DMS 273 (cell line): ENCODE measurements at regions not wholly inside any gene's neighbourhood (a gene's known extent, or its start where the extent isn't known, plus 50 kb on each side); places are given as distances from the start of the nearest gene placed in this dataset.

ENCODE experiments used
- DNase-seq: peaks from one replicate; lab custom pipeline; 2025; ENCODE audit not compliant: unreplicated experiment; lab: John Stamatoyannopoulos, UW

DNA sequence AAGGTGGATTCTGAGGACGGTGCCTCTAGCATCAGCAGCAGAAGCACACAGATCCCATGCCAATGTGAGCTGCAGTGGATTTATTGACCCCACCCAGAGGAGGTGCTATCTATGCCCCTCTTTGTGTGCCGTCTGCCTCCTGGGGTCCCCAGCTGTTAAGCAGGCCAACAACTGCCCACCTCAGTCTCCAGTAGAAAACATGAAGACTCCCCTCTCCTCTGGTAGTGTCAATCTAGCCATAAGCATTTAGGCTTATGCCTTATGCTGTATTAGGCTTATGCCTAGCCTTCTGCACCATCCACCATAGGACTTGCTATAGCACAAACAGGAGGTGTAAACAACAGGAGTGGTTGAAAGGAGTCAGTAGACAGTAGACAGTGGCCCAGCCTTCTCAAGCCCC lies 417.9 kb upstream of the C16orf82 start:
- no peak for DNase-seq

DNA sequence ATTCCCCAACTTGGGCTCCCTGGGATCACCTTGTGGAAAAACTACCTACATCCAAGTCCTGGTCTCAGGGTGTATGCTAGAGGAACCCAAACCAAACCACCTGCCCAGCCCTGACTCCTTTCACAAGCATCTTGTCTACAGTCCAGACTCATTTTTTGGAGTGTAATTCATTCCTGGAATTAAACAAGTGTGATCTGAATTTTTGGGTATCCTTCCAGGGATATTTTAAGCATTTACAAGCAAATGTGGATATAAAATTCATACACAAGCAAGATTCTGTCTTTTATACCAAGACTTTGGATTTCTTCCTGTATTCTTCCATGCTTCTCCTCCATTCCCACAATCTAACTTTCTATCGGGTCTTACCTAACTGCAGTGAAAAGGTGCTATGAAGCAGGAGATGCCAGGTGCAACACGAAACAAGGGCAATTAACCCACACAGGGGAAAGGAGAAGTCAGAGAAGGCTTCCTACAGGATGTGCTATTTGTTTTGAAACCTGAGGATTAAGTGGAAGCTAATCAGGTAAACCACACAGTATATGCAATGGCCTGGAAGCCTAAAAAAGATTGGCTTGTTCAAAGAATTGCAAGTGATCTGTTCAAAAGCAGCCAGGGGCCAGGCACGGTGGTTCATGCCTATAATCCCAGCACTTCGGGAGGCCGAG lies 417.2 kb upstream of the C16orf82 start:
- no peak for DNase-seq

DNA sequence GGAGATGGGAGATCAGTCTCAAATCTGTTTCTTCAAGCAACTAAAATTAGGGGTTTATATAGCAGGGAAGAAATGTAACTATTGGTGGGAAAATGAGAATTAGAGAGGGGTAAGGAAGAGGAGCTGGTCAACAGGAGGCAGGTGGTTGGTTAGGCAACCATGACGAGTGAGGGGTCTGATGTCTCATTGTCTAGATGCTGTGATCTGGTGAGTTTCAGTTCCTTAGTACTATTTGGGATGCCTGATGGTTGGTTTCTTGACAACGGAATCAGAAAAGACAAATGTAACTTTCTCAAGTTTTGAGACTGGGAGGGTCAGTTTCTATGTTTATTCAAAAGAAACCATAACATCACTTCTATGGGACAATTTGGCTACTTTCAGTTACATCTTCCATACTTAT lies 415.3 kb upstream of the C16orf82 start:
- no peak for DNase-seq

DNA sequence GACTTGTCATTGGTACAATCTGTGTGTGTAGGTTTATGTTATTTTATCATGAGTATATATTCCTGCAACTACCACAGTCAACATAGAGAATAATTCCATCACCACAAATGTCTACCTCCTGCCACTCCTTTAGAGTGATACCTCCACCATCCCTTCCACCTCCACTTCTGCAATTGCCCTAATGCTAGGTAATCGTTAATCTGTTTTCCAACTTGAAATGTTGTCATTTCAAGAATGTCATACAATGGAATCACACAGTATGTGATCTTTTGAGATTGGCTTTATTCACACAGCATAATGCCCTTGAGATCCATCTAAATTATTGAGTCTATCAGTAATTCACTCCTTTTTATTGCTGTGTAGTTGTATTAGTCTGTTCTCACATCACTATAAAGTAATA lies 414.8 kb upstream of the C16orf82 start:
- no peak for DNase-seq

DNA sequence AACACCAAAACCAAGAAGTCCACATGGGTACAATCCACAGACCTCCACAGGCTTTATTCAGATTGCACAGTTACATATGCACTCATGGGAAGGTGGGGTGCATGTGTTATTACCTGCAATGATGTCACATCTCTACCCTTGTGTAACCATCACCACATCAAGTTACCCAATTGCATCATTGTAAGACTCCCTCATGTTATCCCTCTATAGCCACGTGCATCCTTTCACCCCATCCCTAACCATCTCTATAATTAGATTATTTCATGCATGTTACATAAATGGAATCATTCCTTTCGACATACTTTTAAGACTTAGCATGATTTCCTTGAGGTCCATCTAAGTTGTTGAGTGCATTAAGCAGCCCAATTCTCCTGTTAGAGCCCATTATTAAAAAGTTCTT lies 408.2 kb upstream of the C16orf82 start:
- no peak for DNase-seq

DNA sequence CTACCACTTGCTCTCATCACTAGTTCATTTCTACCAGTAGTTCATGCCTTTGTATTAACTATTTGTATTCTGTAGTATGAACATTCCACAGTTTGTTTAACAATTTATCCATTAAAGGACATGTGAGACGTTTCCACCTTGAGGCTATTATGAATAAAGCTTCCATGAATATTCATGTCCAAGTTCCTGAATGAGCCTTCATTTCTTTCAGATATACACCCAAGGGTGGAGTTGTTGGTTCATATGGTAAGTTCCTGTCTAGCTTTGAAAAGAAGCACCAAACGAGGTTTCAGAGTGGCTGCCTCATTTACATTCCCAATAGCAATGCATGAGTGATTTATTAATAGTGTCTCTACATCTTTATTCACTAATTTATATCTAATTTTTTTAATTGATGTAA lies 407.8 kb upstream of the C16orf82 start:
- no peak for DNase-seq

DNA sequence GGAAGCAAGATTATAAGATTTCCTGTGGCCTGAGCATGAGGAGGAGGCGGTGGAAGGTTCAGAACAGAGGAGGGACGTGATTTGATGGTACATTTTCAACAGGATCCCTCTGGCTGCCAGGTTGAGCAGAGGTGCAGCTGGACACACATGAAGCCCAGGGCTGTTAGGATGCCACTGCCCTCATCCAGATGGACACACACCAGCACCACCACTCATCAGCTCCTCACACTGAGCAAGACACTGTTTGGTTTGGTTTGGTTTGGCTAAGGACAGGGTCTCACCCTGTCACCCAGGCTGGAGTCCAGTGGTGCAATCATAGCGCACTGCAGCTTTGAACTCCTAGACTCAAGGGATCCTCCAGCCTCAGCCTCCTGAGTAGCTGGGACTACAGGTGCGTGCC lies 402.6 kb upstream of the C16orf82 start:
- DNase-seq, result no peak

DNA sequence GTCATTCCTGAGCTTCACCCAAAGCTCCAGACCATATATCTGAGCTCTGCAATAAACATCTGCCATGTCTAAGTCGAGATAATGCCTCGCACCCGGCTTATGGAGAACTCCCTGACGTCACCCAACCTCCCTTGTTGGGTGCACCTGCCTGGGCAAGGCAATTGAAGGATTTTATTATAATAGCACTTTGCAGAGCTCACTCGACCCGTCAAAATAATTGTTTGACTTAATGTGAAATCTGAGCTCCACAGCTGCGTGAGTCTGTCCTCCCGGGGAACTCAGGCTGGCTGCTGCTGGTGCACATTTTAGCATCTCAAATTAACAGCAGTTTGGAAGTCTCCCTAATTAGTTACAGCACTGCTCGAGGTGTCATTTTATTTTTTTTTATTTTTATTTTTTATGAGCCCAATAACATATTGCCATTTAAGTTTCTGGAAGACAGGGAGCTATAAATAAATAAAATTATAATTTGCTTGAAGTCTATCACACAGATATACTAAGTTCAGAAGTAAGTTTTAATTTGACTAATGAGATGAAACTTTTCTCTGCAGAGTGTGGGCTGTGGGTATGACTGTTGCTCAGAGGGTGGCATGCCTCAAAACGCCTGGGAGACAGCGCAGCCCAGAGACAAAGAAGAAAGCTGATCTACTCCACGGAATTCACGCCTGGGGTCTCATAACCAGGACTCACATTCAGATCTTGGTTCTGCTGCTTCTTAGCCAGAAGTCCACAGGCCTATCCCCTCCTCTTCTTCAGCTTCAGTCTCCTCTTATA lies 401.4 kb upstream of the C16orf82 start:
- DNase-seq, result peak; percentile 4

DNA sequence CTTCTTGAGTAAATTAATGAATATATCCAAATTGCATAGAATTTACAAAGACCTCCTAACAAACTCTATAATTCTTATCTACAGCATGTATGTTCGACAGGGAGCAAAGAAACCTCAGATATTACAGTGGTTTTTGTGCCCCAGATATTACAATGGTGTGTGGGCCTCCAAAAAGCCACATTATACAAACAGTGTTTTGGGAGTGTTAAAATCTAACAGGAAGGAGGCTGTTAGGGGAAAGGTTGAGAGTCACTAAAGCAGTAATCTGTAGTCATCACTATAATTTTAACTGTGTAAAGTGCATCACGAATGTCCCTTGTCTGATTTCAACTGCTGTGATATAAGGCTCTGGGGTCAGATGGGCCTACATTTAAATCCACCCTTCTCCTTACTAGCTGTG lies 400.2 kb upstream of the C16orf82 start:
- DNase-seq, result no peak

DNA sequence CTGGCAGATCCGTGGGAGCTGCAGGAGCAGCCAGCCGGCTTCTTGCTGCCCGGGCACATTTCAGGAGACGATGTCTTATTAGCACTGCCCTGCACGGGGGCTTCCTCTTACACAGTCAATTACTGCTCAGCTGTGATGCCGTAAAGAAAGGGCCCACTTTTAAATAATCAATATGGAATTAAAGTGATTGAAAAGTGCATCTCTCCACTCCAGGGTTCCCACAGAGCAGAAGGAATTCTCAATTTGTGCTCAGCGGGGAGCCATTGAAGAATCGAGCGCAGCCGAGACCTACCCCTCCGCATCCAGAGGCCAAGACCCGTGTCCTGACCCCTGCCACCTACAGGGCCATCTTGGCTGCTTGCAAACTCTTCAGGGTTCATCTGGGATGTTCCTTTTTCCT lies 399.4 kb upstream of the C16orf82 start:
- no peak for DNase-seq

DNA sequence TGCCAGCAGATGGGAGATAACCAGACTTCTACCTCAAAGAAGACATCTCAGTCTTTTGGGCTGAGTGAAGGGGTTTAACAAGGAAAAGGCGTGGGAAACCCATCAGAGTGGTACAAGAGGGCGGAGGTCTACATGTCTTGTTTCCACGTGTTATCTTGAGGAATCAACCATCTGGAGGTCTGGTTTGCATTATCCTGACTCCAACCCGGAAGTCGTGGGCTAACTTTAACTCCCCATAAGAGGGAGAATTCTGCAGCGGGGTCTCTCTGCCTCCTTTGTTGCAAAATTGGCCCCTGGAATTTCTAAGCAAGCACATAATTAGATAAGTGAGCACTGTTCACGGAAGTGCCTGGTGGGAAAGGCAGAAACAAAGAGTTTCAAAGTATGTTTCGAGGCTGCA lies 398.7 kb upstream of the C16orf82 start:
- DNase-seq, result no peak

DNA sequence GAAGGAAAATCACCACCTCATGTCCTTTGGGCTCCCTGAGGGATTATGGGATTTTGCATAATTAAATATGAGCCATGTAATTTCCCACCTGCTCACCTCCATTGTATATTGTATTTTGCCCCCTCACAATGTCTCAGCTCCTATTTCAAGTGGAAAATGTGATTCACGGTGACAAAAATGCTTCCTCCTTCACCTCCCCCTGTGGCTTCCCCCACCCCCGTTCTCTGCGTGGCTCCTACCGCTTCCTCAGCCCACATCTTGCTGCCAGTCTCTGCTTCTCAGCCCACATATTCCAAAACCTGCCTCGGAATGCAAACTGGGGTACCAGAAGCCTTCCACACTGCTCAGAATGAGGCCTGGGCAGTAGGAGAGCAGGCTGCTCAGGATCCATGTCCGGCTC lies 394.5 kb upstream of the C16orf82 start:
- DNase-seq, result no peak

DNA sequence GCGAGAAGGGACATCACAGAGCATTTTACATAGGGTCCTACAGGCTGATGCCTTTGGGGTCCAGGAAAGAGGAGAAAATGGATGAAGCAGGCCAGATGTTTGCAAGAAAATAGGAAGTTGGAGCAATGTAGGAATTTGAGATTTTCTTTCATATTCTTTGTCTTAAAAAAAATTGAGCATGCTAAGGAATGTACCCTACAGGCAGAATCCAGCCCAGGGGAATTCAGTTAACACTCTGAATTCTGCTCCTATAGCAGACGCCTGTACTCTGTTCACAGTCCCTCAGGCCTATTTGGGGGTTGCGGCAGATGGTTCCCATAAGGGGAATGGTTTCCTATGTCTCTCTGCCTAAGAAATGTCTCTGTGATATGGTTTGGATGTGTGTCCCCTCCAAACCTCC lies 393.7 kb upstream of the C16orf82 start:
- no peak for DNase-seq

DNA sequence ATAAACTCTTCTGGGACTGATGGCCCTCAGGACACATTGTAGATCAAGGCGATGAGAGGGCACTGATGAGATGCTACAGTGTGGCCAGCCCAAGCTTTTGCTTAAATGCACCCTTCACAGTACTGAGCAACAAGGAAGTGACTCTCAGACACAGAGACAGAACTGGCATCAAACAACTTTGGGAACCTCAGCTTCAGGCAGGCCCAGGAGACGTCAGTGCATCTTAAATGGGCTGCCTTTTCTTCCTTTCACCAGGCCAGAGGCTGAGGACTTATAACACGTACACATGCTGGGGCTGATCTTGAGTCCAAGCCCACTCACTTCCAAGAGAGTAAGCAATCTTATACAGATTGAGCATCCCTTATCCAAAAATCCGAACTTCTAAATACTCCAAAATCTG lies 386.1 kb upstream of the C16orf82 start:
- DNase-seq, result no peak

DNA sequence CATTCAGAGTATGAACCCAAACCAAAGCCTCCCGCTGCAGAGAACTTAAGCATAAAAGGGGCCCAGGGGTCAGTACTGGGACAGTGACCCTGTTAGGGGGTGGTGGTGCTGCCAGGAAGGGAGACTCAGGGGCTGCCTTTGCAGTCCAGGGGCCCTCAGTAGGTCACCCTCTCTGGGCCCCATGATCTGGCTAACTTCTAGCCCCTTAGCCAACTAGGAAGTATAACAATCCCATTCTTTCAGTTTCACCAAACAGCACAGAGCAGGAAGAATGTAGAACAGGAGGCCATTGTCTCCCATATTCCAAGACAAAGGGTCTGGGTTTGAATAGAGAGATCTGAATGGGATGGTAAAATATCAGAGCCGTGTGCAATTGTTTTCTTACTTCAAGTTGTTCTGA lies 378.6 kb upstream of the C16orf82 start:
- DNase-seq, result no peak

DNA sequence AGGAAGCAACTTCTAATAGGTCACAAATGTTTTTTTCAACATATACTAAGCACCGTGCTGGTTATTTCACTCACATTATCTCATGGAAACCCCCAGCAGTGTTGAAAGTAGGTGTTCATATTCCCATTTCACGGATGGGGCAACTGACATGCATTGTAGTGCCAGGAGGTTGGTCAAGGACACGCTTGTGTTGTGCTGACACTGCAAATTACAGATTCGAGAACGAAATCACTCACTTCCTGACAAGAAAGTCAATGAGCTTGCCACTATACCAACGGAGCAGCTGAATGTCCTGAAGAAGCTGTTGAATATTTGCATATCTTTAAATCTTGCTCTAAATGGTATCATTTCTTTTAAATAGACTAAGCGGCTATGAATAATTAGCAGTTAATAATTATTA lies 378.0 kb upstream of the C16orf82 start:
- DNase-seq, result no peak

DNA sequence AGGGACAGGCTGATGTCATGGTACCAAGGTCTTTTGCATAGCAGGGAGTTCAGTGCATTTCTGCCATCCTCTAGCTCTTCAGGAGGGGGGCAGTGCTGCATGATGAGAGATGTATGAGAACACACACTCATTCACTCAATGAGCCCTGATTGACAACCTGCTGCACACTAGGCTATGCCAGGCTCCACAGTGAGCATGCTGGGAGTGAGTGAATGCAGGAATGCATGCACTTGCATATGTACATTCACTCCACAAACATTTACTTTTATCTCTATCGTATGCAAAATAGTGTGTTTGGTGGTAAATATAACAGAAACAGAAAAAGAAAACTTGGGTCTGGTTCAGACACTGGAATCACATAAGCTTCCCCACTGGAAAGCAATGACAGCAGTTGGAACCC lies 374.1 kb upstream of the C16orf82 start:
- DNase-seq, result no peak

DNA sequence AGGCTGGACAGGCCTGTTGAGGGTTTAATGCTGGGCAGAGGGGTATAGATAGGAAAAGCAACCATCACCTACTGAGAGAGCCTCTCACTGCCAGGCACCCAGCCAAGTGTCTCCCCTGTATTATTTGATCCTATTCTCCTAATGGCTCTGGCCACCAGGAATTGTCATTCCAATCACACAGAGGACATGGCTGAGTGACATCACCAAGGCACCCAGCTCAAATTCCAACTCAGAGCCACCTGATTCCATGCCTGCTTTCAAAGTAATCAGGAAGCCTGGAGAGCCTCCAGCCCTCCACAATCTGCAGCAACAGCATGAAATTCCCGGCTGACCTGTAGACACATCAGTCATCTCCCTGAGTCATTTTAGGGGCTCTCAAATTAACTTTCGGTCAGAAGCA lies 368.9 kb upstream of the C16orf82 start:
- no peak for DNase-seq

DNA sequence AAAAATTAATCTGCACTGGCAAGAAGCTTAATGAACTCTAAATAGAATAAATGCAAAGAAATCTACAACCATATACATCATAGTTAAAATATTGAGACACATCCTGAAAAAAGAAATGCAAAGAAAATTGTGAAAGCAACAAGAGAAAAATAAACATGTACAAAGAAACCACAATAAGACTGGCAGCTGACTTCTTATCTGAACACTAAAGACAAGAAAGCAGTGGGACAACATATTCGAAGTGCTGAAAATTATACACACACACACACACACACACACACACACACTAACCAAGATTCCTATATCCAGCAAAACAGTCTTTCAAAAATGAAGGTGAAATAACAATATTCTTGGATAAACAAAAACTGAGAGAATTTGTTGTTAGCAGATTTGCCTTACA lies 366.5 kb upstream of the C16orf82 start:
- DNase-seq, result no peak

DNA sequence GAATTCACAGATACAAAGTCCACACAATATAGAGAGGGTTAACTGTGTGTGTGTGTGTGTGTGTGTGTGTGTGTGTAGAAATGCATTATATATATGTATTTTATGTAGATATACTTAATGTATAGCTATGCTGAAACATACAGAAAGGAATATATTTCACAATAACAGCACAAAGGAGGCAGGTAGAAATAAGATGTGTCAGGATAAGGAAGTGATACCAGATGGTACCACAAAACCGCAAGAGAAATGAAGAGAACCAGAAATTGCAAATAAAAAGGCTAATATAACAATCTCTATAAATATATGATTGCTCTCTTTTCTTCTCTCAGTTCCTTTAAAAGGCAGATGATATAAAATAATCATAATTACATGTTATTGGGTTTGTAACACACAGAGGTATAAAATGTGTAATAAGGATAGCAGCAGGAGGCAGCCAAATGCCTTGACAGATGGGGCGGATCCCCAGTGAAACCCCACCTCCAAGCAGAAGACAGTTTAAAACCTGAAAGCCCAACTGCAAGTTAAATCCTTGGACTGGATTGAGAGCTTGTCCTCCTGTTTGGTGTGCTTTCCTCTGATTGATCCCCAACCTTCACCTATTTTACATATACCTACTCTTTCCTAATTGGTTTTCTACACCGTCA lies 365.4 kb upstream of the C16orf82 start:
- DNase-seq, result no peak

DNA sequence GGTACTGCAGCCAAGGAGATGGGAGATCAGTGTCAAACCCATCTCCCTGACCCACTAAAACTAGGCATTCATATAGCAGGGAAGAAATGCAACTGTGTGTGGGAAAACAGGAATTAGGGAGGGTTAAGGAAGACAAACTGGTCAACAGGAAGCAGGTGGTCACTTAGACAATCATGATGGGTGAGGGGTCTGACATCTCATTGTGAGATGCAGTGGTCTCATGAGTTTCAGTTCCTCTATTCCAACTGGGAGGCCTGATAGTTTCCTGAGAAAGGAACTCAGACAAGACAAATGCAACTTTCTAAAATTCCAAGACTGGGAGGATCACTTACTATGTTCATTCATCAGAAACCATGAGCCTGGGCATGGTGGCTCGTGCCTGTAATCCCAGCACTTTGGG lies 361.4 kb upstream of the C16orf82 start:
- DNase-seq, result no peak

DNA sequence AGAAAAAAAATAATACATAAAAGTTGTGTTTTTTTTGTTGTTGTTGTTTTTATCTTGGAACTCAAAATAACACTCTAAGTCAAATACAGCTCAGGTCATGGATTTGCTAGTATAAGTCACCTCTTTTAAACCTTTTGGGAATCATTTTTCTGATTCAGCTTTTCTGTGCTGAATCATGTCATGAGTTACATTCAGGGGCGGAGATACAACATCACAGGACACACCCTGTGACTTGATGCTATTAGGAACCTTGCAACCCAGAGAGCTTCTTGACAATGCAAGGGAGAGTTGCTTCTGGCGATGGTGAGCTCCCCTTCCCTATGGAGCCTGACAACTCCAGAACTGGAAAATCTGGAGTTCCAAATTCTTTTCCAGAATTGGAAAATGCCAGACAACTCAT lies 358.3 kb upstream of the C16orf82 start:
- no peak for DNase-seq
